ENCODE measurements at regions not wholly inside any gene's neighbourhood (a gene's known extent, or its start where the extent isn't known, plus 50 kb on each side); places are given as distances from the start of the nearest gene placed in this dataset.

DNA sequence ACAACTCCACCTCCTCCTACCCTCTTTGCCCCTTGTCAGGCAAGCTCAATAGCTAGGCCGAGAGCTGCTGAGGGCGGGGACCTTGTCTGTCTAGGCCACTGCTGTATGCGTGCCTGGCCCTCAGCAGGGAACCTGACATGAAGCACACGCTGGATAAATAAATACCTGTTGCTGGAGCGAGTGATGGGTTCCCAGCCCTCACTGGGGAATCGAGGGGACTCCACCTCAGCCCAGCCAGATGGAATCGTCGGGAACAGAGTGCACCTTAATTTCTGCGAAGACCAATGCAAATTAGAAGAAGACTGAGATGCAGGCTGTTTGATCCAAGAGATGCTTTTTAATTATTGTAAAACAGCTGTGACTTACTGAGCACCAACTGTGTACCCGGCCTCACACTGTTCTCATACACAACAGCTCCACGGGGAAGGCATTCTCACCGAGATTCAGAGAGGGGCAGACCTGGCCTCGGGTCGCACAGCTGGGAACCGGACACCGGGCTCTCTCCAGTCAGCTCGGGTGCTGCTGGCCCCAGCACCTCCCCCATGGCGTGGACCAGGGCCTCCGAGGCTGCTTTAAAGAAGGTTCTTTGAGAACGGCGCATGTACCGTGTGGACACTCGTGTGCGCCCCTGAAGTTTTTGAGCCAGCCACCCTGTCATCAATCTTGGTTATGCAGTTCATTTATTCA, 109.7 kb upstream of the IER5L start:
- TF ChIP-seq POLR2AphosphoS5 (IDR thresholded peaks at IDR 0.05; ENCODE audit: borderline replicate concordance, low read depth, low read length) (no peak), EZH2 (IDR thresholded peaks at IDR 0.05) (no peak), FOXP2 (optimal IDR thresholded peaks at IDR 0.05; ENCODE audit: control extremely low read depth, extremely low read length, insufficient read depth) (no peak)
